Activated CD4-positive, alpha-beta T cell treated with anti-CD3 and anti-CD28 coated beads, Interleukin-2, amount 50 U/mL, for 48 hours (primary cell): ENCODE measurements at regions not wholly inside any gene's neighbourhood (a gene's known extent, or its start where the extent isn't known, plus 50 kb on each side); places are given as distances from the start of the nearest gene placed in this dataset.

Source experiments
- DNase-seq, 2 experiments: peaks; one replicate each; pipeline ENCODE4 v3.0.0-alpha.2; 2020

GRCh38 chr5:133853646-133854365 lies 114.6 kb downstream of the C5orf15 start:
- no peak for DNase-seq

GRCh38 chr5:133851521-133851920 lies 116.9 kb downstream of the C5orf15 start:
- DNase-seq: no peak

- DNase-seq: no peak
These were observed 117.6 kb downstream of the C5orf15 start for GRCh38 chr5:133850811-133851210.

- DNase-seq: no peak
These were observed 119.3 kb downstream of the C5orf15 start for GRCh38 chr5:133849116-133849515.

GRCh38 chr5:133848341-133848811 lies 120.0 kb downstream of the C5orf15 start:
- no peak for DNase-seq

- DNase-seq: no peak
These were observed 120.5 kb downstream of the C5orf15 start for GRCh38 chr5:133847886-133848285.

- no peak for DNase-seq
These were observed 121.1 kb downstream of the C5orf15 start for GRCh38 chr5:133847301-133847700.

GRCh38 chr5:133846478-133847226 lies 121.8 kb downstream of the C5orf15 start:
- DNase-seq: no peak

GRCh38 chr5:133845271-133845670 lies 123.2 kb downstream of the C5orf15 start:
- no peak for DNase-seq

GRCh38 chr5:133844836-133845235 lies 123.6 kb downstream of the C5orf15 start:
- no peak for DNase-seq

- no peak for DNase-seq
These were observed 124.5 kb downstream of the C5orf15 start for GRCh38 chr5:133843911-133844310.

GRCh38 chr5:133842846-133843611 lies 125.4 kb downstream of the C5orf15 start:
- no peak for DNase-seq

GRCh38 chr5:133841831-133842750 lies 126.3 kb downstream of the C5orf15 start:
- no peak for DNase-seq

GRCh38 chr5:133840168-133840567 lies 128.3 kb downstream of the C5orf15 start:
- no peak for DNase-seq

- no peak for DNase-seq
These were observed 128.7 kb downstream of the C5orf15 start for GRCh38 chr5:133839721-133840120.

GRCh38 chr5:133839090-133839489 lies 129.3 kb downstream of the C5orf15 start:
- no peak for DNase-seq

- no peak for DNase-seq
These were observed 130.1 kb downstream of the C5orf15 start for GRCh38 chr5:133838286-133838685.

- DNase-seq: no peak
These were observed 136.8 kb downstream of the C5orf15 start for GRCh38 chr5:133831491-133832224.

- no peak for DNase-seq
These were observed 137.5 kb downstream of the C5orf15 start for GRCh38 chr5:133830911-133831310.

- DNase-seq: no peak
These were observed 138.1 kb downstream of the C5orf15 start for GRCh38 chr5:133830281-133830680.

GRCh38 chr5:133829786-133830185 lies 138.6 kb downstream of the C5orf15 start:
- no peak for DNase-seq

GRCh38 chr5:133828722-133829121 lies 139.7 kb downstream of the C5orf15 start:
- DNase-seq: no peak
